ENCODE measurements at regions not wholly inside any gene's neighbourhood (a gene's known extent, or its start where the extent isn't known, plus 50 kb on each side); places are given as distances from the start of the nearest gene placed in this dataset.
A peak's percentile ranks its signal among the peaks of the same experiment; 100 is the strongest.

DNA sequence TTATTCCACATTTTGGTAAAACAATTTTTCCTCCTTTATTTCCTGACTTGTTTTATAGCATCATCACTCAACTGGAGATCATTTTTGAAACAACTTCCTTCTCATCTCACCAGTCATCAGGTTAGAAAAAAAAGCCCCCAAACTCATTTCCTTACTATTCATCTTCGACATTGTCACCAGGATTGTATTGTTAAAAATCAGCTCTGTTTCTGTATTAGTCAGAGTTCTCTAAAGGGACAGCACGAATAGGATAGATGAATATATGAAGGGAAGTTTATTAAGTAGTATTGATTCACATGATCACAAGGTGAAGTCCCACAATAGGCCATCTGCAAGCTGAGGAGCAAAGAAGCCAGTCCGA is 392.6 kb downstream of the FUT8 start (continued):
- TF ChIP-seq, protein P1, sequence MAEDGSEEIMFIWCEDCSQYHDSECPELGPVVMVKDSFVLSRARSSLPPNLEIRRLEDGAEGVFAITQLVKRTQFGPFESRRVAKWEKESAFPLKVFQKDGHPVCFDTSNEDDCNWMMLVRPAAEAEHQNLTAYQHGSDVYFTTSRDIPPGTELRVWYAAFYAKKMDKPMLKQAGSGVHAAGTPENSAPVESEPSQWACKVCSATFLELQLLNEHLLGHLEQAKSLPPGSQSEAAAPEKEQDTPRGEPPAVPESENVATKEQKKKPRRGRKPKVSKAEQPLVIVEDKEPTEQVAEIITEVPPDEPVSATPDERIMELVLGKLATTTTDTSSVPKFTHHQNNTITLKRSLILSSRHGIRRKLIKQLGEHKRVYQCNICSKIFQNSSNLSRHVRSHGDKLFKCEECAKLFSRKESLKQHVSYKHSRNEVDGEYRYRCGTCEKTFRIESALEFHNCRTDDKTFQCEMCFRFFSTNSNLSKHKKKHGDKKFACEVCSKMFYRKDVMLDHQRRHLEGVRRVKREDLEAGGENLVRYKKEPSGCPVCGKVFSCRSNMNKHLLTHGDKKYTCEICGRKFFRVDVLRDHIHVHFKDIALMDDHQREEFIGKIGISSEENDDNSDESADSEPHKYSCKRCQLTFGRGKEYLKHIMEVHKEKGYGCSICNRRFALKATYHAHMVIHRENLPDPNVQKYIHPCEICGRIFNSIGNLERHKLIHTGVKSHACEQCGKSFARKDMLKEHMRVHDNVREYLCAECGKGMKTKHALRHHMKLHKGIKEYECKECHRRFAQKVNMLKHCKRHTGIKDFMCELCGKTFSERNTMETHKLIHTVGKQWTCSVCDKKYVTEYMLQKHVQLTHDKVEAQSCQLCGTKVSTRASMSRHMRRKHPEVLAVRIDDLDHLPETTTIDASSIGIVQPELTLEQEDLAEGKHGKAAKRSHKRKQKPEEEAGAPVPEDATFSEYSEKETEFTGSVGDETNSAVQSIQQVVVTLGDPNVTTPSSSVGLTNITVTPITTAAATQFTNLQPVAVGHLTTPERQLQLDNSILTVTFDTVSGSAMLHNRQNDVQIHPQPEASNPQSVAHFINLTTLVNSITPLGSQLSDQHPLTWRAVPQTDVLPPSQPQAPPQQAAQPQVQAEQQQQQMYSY (CRISPR knock-in tag; IDR thresholded peaks at IDR 0.05) = no peak
- TF ChIP-seq JUNB (IDR thresholded peaks at IDR 0.05) (peak; percentile 96), MEF2A (IDR thresholded peaks at IDR 0.05; ENCODE audit: insufficient read depth, low read depth, low read length) (0 out of 2 replicates have a peak, but pooled peaks have one; percentile 28), CHD1 (IDR thresholded peaks at IDR 0.05; ENCODE audit: low read depth, low read length) (no peak)

DNA sequence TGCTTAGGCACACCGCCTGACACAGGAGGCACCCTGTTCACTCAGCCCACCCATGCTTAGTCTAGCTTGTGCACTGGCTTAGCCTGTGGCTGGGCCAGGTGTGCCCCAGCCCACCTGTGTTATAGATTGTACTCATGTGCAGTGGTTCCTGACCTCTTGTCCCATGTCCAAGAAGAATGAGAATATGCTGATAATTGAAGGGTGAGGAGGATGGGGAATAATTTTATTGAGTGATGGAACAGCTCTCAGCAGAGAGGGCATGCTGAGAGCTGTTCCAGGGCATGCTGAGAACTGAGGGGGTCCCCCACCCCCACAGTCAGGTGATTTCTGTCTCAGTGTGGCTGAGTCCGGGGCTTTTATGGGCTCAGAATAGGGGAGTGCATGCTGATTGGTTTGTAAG is 395.9 kb downstream of the FUT8 start:
- Histone ChIP-seq H3K4me3 (no peak overlapping the region), H3K4me2 (ENCODE audit: control insufficient read depth, insufficient read depth) (no peak overlapping the region), H3K9ac (ENCODE audit: control insufficient read depth, insufficient read depth, low read length) (no peak overlapping the region), H3K4me1 (ENCODE audit: control insufficient read depth, insufficient read depth, low read length) (peaks cover 5% of the 10 kb centered on the region), H3K79me2 (ENCODE audit: control insufficient read depth, insufficient read depth, low read length) (no peaks in the 10 kb centered on the region), H3K27ac (ENCODE audit: control insufficient read depth, insufficient read depth) (no peak overlapping the region), H3K27me3 (replicated peaks in 1 of 2; ENCODE audit: control insufficient read depth in 2 of 2, insufficient read depth in 2 of 2, low read length in 1 of 2) (no peaks in the 10 kb centered on the region), H3K36me3 (ENCODE audit: control insufficient read depth in 2 of 2, insufficient read depth in 2 of 2, low read length in 1 of 2) (no peaks in the 10 kb centered on the region), H4K20me1 (ENCODE audit: control insufficient read depth, insufficient read depth) (no peaks in the 10 kb centered on the region), H2AFZ (ENCODE audit: control insufficient read depth, low read depth, low read length) (no peak overlapping the region), H3K9me3 (replicated peaks; ENCODE audit: control insufficient read depth, insufficient read depth, low read length) (peaks cover 11% of the 10 kb centered on the region)
- CTCF ChIA-PET = interaction anchor here (1.5 kb wide), 1 partner anchor 16 kb away, joined by 5 read pairs; no protein-coding TSS in a partner anchor
- FAIRE-seq = no peak
- no peak for DNase-seq (ENCODE audit: low read depth, low spot score)
- no TSS peak for BruUV-seq (replicated peaks)
- 58% methylated on average over 2 of the region's 2 CpGs for WGBS (ENCODE audit: insufficient coverage, insufficient replicate concordance, low lambda C conversion rate, missing lambda C conversion rate)
- no peak for ATAC-seq
- POLR2A ChIA-PET = no interaction called here
- in situ Hi-C loops (cut with MboI) = no loop called here
- SMC1A ChIA-PET (ENCODE audit: uncharacterized antibody, unreplicated experiment) = no interaction called here
- intact Hi-C loops (cut with micrococcal nuclease; ENCODE audit: unreplicated experiment) = no loop called here
- RAD21 ChIA-PET (ENCODE audit: unreplicated experiment) = no interaction called here
- TF ChIP-seq HDAC2 (IDR thresholded peaks at IDR 0.05) (no peak), MTA3 (IDR thresholded peaks at IDR 0.05; ENCODE audit: borderline replicate concordance, low read length) (no peak), CBX3 (IDR thresholded peaks at IDR 0.05; ENCODE audit: borderline replicate concordance, low read depth) (no peak), KDM1A (IDR thresholded peaks at IDR 0.05; ENCODE audit: borderline replicate concordance) (no peak), SP1 (IDR thresholded peaks at IDR 0.05; ENCODE audit: low read depth, low read length) (no peak), POLR2AphosphoS2 (IDR thresholded peaks at IDR 0.05; ENCODE audit: low read depth, low read length) (no peak), EZH2 (IDR thresholded peaks at IDR 0.05; ENCODE audit: borderline replicate concordance, control insufficient read depth, low read depth, low read length) (no peak), MEF2A (IDR thresholded peaks at IDR 0.05; ENCODE audit: insufficient read depth, low read depth, low read length) (no peak), SREBF1 (IDR thresholded peaks at IDR 0.05; ENCODE audit: low read length) (no peak), BCL11A (IDR thresholded peaks at IDR 0.05; ENCODE audit: low read depth, low read length) (no peak), NR2F1 (conservative IDR thresholded peaks at IDR 0.05) (no peak), RELA (IDR thresholded peaks at IDR 0.05; ENCODE audit: borderline replicate concordance, partially characterized antibody) (no peak), CHD4 (IDR thresholded peaks at IDR 0.05) (no peak), HCFC1 (IDR thresholded peaks at IDR 0.05; ENCODE audit: low read length) (no peak), POLR2A (IDR thresholded peaks at IDR 0.05; ENCODE audit: low read depth, low read length) (no peak)
- TF ChIP-seq, protein P2, sequence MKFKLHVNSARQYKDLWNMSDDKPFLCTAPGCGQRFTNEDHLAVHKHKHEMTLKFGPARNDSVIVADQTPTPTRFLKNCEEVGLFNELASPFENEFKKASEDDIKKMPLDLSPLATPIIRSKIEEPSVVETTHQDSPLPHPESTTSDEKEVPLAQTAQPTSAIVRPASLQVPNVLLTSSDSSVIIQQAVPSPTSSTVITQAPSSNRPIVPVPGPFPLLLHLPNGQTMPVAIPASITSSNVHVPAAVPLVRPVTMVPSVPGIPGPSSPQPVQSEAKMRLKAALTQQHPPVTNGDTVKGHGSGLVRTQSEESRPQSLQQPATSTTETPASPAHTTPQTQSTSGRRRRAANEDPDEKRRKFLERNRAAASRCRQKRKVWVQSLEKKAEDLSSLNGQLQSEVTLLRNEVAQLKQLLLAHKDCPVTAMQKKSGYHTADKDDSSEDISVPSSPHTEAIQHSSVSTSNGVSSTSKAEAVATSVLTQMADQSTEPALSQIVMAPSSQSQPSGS (IDR thresholded peaks at IDR 0.05; ENCODE audit: low read length) = no peak
- TF ChIP-seq, protein P3, sequence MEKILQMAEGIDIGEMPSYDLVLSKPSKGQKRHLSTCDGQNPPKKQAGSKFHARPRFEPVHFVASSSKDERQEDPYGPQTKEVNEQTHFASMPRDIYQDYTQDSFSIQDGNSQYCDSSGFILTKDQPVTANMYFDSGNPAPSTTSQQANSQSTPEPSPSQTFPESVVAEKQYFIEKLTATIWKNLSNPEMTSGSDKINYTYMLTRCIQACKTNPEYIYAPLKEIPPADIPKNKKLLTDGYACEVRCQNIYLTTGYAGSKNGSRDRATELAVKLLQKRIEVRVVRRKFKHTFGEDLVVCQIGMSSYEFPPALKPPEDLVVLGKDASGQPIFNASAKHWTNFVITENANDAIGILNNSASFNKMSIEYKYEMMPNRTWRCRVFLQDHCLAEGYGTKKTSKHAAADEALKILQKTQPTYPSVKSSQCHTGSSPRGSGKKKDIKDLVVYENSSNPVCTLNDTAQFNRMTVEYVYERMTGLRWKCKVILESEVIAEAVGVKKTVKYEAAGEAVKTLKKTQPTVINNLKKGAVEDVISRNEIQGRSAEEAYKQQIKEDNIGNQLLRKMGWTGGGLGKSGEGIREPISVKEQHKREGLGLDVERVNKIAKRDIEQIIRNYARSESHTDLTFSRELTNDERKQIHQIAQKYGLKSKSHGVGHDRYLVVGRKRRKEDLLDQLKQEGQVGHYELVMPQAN (conservative IDR thresholded peaks at IDR 0.05) = no peak

Data from GM12878 (cell line).